Muscle layer of duodenum (tissue), 2 donors: ENCODE measurements at regions not wholly inside any gene's neighbourhood (a gene's known extent, or its start where the extent isn't known, plus 50 kb on each side); places are given as distances from the start of the nearest gene placed in this dataset.
A peak's percentile ranks its signal among the peaks of the same experiment; 100 is the strongest.

Experiments used
- H3K27ac ChIP-seq: one replicate; pipeline ENCODE4 v1.7.0; 2013; ENCODE audit warnings: mild to moderate bottlenecking, low read length
- H3K27me3 ChIP-seq: one replicate; pipeline ENCODE4 v1.7.0; 2013; ENCODE audit warnings: low read depth, mild to moderate bottlenecking, control low read depth, low read length
- H3K36me3 ChIP-seq, 2 donors: one replicate each; pipeline ENCODE4 v1.7.0; 2013; ENCODE audit warnings: low read length in 2 of 2, control low read depth in 1 of 2, mild to moderate bottlenecking in 1 of 2; ENCODE audit not compliant: insufficient read depth in 2 of 2, control insufficient read depth in 1 of 2
- H3K4me1 ChIP-seq, 2 donors: one replicate each; pipeline ENCODE4 v1.7.0; 2013; ENCODE audit warnings: low read length in 2 of 2, mild to moderate bottlenecking in 2 of 2, control low read depth in 1 of 2, moderate library complexity in 1 of 2; ENCODE audit not compliant: insufficient read depth in 2 of 2, control insufficient read depth in 1 of 2
- H3K4me3 ChIP-seq, 2 donors: one replicate each; pipeline ENCODE4 v1.7.0; 2013; ENCODE audit warnings: low read length in 2 of 2, low read depth in 1 of 2, mild to moderate bottlenecking in 1 of 2
- H3K9me3 ChIP-seq, 2 donors: one replicate each; pipeline ENCODE4 v1.7.0; 2013; ENCODE audit warnings: low read length in 2 of 2, control low read depth in 1 of 2, mild to moderate bottlenecking in 1 of 2; ENCODE audit not compliant: control insufficient read depth in 1 of 2
- donor health status: healthy.

DNA sequence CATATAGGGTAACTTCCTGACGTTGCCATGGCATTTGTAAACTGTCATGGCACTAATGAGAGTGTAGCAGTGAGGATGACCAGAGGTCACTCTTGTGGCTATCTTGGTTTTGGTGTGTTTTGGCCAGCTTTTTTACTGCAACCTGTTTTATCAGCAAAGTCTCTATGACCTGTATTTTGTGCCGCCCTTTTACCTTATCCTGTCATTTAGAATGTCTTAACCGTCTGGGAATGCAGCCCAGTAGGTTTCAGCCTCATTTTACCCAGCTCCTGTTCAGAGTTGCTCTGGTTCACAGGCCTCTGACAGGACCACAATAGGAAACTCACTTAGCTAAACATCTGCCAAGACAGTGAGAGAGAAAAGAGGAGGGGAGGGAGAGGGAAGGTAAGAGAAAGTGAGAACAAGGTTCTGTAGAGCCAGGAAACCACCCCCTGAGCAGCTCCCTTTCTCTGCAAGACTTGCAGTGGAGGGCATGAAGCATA, 64.8 kb upstream of the PLEKHG3 start:
- Histone ChIP-seq H3K4me3 (no peak overlapping the region), H3K4me1 (peaks cover 0 to 2% of the 10 kb centered on the region in 2 donors), H3K27me3 (no peaks in the 10 kb centered on the region), H3K36me3 (no peaks in the 10 kb centered on the region), H3K9me3 (no peaks in the 10 kb centered on the region), H3K27ac (no peak overlapping the region)

DNA sequence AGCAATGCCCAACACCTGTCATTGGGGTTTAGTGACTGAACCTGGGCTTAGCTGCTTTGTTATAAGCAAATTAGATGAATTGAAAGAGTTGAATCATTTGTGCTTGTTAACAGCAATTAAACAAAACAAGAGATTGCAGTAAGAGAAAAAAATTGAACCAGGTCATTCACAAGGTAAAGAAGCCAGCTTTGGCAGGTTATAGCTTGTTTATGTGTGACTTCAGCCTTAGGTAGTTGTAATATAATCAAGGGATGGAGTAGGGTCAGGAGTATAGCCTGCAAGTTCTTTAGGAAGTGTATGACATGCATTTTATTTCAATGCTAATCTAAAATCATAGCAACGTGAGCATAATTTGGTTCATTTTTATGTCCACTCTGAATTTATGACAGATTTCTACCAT, 63.4 kb upstream of the PLEKHG3 start:
- H3K27ac ChIP-seq = no peak overlapping the region

DNA sequence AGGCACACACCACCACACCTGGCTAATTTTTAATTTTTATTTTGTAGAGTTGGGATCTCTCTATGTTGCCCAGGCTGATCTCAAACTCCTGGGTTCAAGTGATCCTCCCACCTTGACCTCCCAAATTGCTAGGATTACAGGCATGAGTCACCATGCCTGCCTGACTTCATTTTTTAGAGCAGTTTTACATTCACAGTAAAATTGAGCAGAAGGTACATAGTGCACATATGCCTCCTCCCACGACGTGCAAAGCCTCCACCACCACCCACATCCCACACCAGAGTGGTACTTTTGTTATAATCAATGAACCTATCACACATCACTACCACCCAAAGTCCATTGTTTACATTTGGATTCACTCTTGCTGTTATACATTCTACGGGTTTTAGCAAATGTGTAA, 62.5 kb upstream of the PLEKHG3 start:
- Histone ChIP-seq H3K36me3 (no peaks in the 10 kb centered on the region), H3K4me1 (peaks cover 0 to 13% of the 10 kb centered on the region in 2 donors), H3K4me3 (no peak overlapping the region), H3K9me3 (no peaks in the 10 kb centered on the region), H3K27me3 (no peaks in the 10 kb centered on the region), H3K27ac (no peak overlapping the region)

More for the DNA sequence above, 63.4 kb upstream of the PLEKHG3 start:
- no peak overlapping the region for H3K4me3 ChIP-seq
- H3K36me3 ChIP-seq = no peaks in the 10 kb centered on the region
- H3K9me3 ChIP-seq = no peaks in the 10 kb centered on the region
- peaks cover 0 to 12% of the 10 kb centered on the region in 2 donors for H3K4me1 ChIP-seq
- no peaks in the 10 kb centered on the region for H3K27me3 ChIP-seq

DNA sequence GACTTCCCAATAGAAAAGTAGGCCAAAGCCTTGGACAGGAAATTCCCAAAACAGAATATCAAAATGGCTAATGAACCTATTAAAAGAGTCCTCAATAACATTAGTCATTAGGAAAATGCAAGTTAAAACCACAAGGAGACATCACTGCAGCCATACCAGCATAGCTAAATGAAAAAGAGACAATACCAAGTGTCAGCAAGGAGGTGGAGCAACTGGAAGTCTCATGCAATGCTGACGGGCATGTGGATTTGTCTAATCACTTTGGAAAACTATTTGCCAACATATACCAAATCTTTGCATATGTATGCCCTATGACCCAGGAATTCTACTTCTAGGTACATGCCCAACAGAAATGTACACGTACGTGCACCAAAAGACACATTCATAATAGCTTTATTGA, 60.5 kb upstream of the PLEKHG3 start:
- Histone ChIP-seq H3K27ac (no peak overlapping the region), H3K4me1 (peaks cover 0 to 13% of the 10 kb centered on the region in 2 donors), H3K4me3 (no peak overlapping the region), H3K36me3 (no peaks in the 10 kb centered on the region), H3K27me3 (no peaks in the 10 kb centered on the region), H3K9me3 (no peaks in the 10 kb centered on the region)

DNA sequence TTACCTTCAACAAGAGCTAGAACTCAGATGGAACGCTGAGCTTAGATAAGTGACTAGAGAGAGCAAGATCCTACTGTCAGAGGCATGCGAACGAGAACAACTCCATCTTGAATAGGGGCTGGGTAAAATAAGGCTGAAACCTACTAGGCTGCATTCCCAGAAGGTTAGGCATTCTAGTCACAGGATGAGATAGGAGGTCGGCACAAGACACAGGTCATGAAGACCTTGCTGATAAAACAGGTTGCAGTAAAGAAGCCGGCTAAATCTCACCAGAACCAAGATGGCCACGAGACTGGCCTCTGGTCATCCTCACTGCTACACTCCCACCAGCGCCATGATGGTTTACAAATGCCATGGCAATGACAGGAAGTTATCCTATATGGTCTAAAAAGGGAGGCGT, 59.6 kb upstream of the PLEKHG3 start:
- H3K4me1 ChIP-seq = peaks cover 0 to 13% of the 10 kb centered on the region in 2 donors
- no peaks in the 10 kb centered on the region for H3K9me3 ChIP-seq
- H3K4me3 ChIP-seq = no peak overlapping the region
- peak overlapping the region; percentile 36 for H3K27ac ChIP-seq
- H3K27me3 ChIP-seq = no peaks in the 10 kb centered on the region
- H3K36me3 ChIP-seq = no peaks in the 10 kb centered on the region

DNA sequence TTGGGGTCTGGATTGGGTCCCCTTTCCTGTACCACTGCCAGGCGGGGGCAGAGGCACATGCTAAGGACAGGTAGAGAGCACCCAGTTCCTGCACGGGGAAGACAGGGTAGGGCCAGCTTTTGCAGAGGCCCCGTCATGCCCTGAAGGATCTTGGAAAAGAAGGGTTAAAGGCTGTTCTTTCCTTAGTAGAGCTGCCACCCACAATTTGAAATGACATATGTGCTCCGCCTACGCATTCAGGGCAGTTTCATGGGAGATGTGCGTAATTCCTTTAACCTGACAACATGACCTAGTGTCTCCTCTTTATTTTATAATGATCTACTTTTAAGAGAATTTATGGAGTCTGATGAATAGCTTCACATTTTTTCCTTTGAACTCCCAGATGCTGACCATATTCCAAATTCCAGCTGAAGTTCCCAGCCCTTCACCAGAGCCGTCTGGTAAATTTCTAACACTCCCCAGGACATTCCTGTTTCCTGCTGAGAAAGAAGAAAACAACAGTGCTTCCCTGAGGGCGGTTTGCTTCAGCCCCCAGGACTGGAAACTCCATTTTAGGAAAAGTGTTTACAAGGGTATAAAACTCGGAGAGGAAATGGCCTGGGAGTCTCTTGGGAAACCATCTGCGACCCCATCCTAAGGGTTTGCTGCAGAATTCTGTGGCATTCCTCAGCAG, 58.9 kb upstream of the PLEKHG3 start:
- H3K36me3 ChIP-seq = no peaks in the 10 kb centered on the region
- no peaks in the 10 kb centered on the region for H3K27me3 ChIP-seq
- no peaks in the 10 kb centered on the region for H3K9me3 ChIP-seq
- peaks cover 0 to 13% of the 10 kb centered on the region in 2 donors for H3K4me1 ChIP-seq
- no peak overlapping the region for H3K4me3 ChIP-seq
- peak overlapping the region; percentile 52 for H3K27ac ChIP-seq

DNA sequence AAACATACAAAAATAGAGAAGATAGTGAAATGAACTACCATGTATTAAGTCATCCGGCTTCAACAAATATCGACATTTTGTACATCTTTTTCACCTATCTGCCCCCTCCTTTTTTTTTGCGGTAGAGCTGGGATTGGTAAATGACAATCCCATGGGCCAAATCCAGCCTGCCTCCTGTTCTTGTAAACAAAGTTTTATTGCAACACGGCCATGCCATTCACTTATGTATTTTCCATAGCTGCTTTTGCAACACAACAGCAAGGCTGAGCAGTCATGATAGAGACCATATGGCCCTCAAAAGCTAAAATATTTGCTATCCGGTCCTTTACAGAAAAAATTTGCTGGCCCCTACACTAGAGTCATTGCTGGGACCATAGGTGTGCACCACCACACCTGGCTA, 58.1 kb upstream of the PLEKHG3 start:
- Histone ChIP-seq H3K4me3 (no peak overlapping the region), H3K36me3 (no peaks in the 10 kb centered on the region), H3K4me1 (peaks cover 0 to 13% of the 10 kb centered on the region in 2 donors), H3K27me3 (no peaks in the 10 kb centered on the region), H3K27ac (peak overlapping the region; percentile 52), H3K9me3 (no peaks in the 10 kb centered on the region)

DNA sequence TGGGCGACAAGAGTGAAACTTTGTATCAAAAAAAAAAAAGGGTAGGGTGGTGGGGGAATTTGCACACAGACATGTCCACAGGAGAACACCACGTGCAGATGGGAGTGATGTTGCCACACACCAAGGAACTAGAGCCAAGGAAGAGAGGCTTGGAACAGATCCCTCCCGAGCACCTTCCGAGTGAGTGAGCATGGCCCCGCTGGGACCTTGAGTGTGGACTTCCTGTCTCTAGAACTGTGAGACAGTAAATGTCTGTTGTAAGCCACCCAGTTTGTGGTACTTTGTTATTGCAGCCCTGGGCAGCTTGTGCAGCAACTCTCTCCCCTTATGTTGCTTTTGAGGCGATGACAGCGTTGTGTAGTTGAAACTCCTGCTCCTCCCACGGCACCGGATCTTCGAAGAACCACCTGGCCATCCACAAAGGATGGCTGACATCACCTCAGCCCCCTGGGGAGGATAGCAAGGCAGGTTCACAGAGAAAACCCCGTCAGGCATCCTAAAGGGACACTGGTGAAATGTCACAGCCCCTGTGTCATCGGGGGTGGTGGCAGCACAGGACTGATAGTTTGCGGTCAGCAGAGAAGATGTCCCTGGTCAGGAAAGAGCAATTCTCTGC, 54.7 kb upstream of the PLEKHG3 start:
- Histone ChIP-seq H3K27ac (no peak overlapping the region), H3K4me3 (no peak overlapping the region), H3K27me3 (no peaks in the 10 kb centered on the region), H3K36me3 (no peaks in the 10 kb centered on the region), H3K4me1 (peaks cover 2 to 13% of the 10 kb centered on the region in 2 donors), H3K9me3 (no peaks in the 10 kb centered on the region)

DNA sequence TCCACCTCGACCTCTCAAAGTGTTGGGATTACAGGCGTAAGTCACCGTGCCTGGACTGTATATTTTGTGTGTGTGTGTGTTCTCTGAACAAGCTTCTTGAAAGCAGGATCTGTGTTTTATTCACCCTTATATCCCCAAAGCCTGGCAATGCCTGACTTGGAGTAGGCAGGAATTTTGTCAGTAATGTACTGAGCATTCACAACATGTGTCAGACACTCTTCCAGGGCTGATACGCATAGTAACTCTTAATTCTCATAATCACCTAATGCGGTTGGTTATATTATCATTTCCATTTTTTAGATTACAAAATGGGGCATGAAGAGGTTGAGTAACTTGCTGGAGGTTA, 50.4 kb upstream of the PLEKHG3 start:
- Histone ChIP-seq H3K36me3 (no peaks in the 10 kb centered on the region), H3K27ac (no peak overlapping the region), H3K27me3 (no peaks in the 10 kb centered on the region), H3K9me3 (no peaks in the 10 kb centered on the region), H3K4me3 (no peak overlapping the region), H3K4me1 (peaks cover 0 to 9% of the 10 kb centered on the region in 2 donors)

DNA sequence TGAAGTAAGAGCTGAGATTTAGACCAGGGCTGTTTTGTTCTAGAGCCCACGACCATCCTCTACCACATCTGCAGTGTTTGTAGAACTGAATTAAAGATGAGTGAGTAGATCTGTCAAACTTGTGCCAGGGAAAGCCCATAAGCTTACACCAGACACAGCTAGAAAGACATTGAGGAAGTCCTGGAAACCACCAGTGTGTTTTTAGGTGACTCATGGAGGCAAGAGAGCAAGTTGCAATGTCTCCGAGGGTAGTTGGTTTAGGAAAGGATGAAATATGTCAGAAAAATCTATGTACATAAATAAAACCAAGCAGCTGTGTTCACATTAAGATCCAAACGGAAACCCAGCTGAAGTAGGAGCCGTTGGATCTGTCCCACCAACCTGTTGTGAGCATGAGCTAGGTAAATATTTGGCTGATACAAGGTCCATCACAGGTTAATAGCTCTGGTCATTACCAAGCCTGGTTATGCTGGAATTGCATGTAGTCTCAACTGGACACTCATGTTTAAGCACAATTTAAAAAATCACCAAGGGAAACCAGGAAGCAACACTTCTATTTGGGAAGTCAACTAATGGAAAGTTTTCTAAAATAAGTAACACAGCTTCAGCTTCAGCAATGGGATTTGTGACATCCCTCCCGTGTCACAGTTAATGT, 49.9 kb upstream of the PLEKHG3 start:
- Histone ChIP-seq H3K36me3 (no peaks in the 10 kb centered on the region), H3K4me1 (peaks cover 0 to 9% of the 10 kb centered on the region in 2 donors), H3K27me3 (no peaks in the 10 kb centered on the region), H3K4me3 (peak overlapping the region in 1 of 2 donors; percentile 24), H3K27ac (peak overlapping the region; percentile 34), H3K9me3 (no peaks in the 10 kb centered on the region)
